ENCODE measurements at regions not wholly inside any gene's neighbourhood (a gene's known extent, or its start where the extent isn't known, plus 50 kb on each side); places are given as distances from the start of the nearest gene placed in this dataset.

DNA sequence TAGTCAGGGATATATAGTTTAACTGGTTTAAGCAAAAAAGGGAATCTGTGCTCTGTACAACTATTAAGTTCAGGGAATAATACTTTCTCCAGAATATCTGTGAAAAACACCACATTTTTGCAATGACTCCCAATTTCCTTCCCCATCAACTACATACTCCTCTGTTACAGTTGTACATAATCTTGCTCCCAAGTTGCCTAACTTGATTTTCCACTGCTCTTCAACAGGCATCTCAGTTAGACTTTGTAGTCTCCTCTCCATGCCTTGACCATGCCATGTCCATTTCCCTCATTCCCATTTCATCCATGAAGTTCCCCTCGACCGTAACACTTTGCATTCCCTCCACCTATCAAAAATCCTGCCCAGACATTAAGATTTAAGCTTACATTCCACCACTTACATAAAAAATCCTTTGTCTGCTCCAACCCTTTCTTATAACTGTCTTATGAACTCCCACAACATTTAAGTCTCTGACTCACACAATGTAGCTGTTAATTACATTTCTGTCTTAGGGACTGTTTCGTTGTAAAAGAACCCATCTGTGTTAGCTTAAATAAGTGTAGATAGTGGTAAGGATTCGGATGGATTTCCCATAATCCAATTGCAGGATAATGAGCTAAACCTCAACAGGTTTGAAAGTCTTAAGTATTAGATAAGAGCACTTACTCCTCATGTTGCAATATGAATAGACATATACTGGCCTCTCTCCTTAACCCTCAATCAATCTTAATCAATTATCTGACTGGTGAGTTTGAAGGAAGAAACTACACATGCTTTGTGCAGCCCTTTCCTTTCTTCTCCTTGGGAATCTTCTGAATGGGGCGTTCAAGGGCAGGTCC, 156.5 kb downstream of the PAWR start:
- Mint-ChIP-seq H3K4me1 (peaks cover 32% of the 10 kb centered on the region), H3K27me3 (ENCODE audit: low read depth) (no peaks in the 10 kb centered on the region), H3K4me3 (no peak overlapping the region), H3K36me3 (peaks cover 25% of the 10 kb centered on the region), H3K9me3 (peaks cover 11% of the 10 kb centered on the region), H3K27ac (peak overlapping the region; percentile 3; the same call in 1 of the 2 replicates)
- DNase-seq (ENCODE audit: low spot score) = no peak
- TF ChIP-seq, protein P1, sequence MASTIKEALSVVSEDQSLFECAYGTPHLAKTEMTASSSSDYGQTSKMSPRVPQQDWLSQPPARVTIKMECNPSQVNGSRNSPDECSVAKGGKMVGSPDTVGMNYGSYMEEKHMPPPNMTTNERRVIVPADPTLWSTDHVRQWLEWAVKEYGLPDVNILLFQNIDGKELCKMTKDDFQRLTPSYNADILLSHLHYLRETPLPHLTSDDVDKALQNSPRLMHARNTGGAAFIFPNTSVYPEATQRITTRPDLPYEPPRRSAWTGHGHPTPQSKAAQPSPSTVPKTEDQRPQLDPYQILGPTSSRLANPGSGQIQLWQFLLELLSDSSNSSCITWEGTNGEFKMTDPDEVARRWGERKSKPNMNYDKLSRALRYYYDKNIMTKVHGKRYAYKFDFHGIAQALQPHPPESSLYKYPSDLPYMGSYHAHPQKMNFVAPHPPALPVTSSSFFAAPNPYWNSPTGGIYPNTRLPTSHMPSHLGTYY (CRISPR knock-in tag; IDR thresholded peaks at IDR 0.05) = no peak
- CTCF ChIA-PET = no interaction called here
- POLR2A ChIA-PET = no interaction called here
- ATAC-seq = no peak

DNA sequence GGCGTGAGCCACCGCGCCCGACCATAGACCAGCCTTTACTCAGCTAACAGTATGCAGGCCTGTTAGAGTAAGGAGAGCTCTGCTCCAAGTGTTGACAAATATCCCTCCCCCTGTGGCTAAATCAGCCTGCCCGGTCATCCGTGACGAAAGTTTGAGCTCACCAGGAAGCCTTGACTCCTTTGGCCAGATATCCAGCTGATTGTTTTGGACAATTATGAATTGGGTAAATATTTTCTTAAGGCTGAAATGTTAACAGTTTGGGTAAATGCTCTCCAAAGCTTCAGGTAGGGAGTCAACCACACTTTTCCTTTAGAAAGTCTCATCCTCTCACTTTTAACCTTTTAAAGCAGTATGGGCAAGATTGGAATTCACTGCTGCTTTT, 157.9 kb downstream of the PAWR start:
- TF ChIP-seq TEAD4 (CRISPR knock-in tag; IDR thresholded peaks at IDR 0.05) = no peak
- TF ChIP-seq, protein P2, sequence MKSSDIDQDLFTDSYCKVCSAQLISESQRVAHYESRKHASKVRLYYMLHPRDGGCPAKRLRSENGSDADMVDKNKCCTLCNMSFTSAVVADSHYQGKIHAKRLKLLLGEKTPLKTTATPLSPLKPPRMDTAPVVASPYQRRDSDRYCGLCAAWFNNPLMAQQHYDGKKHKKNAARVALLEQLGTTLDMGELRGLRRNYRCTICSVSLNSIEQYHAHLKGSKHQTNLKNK (CRISPR knock-in tag; IDR thresholded peaks at IDR 0.05) = no peak
- no peak for TF ChIP-seq SMAD4 (CRISPR knock-in tag; IDR thresholded peaks at IDR 0.05)
- no peak for TF ChIP-seq MYBL2 (CRISPR knock-in tag; IDR thresholded peaks at IDR 0.05)
- TF ChIP-seq JAZF1 (CRISPR knock-in tag; IDR thresholded peaks at IDR 0.05) = no peak
- no peak for TF ChIP-seq GRHL2 (CRISPR knock-in tag; IDR thresholded peaks at IDR 0.05; ENCODE audit: insufficient replicate concordance, severe bottlenecking)
- no peak for TF ChIP-seq RORB (CRISPR knock-in tag; IDR thresholded peaks at IDR 0.05)
- Mint-ChIP-seq H3K27me3 (ENCODE audit: low read depth) (no peaks in the 10 kb centered on the region), H3K4me1 (peaks cover 22% of the 10 kb centered on the region), H3K36me3 (peaks cover 15% of the 10 kb centered on the region), H3K4me3 (no peak overlapping the region), H3K9me3 (peaks cover 9% of the 10 kb centered on the region; the same call in 1 of the 2 replicates), H3K27ac (peak overlapping the region; percentile 22; the same call in 1 of the 2 replicates)
- peak; percentile 86 for ATAC-seq
- CTCF ChIA-PET = interaction anchor here (0.6 to 1.3 kb wide), 2 partner anchors 21 to 161 kb away, joined by 5 to 7 read pairs; no protein-coding TSS in a partner anchor
- no peak for DNase-seq (ENCODE audit: low spot score)
- POLR2A ChIA-PET = interaction anchor here (0.6 kb wide), 1 partner anchor 268 kb away, joined by 5 read pairs; no protein-coding TSS in a partner anchor

DNA sequence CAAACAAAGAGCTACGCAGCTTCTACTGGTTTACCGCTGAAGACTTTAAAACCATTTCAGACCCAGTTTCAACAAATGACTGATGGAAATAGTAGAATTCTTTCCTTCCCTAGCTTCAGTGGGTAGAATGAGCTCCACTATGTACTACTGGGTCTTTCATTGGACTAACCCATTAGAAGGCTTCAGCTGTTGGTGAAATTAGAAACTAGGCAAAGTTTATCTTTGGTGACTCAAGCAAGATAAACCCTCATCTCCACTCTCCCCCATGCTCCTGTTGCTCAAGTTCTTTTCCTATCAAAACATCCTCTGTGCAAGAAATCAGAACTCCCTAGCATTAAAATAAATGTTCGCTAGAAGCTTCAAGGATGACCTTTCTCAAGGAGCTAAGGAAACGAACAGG, 159.2 kb downstream of the PAWR start:
- no peak overlapping the region for H3K4me3 Mint-ChIP-seq
- ATAC-seq (no peak), DNase-seq (ENCODE audit: low spot score) (no peak)
- H3K36me3 Mint-ChIP-seq = peaks cover 10% of the 10 kb centered on the region; the same call in 1 of the 2 replicates
- ChIA-PET POLR2A (no interaction called here), CTCF (interaction anchor here (1.2 kb wide), 1 partner anchor 20 kb away, joined by 4 read pairs; no protein-coding TSS in a partner anchor)
- H3K4me1 Mint-ChIP-seq = peaks cover 19% of the 10 kb centered on the region
- H3K27me3 Mint-ChIP-seq (ENCODE audit: low read depth) = no peaks in the 10 kb centered on the region
- no peak for TF ChIP-seq ZNF232 (CRISPR knock-in tag; IDR thresholded peaks at IDR 0.05)
- TF ChIP-seq SP1 (CRISPR knock-in tag; conservative IDR thresholded peaks at IDR 0.05) = no peak
- TF ChIP-seq GTF2I (CRISPR knock-in tag; conservative IDR thresholded peaks at IDR 0.05) = no peak
- TF ChIP-seq, protein P3, sequence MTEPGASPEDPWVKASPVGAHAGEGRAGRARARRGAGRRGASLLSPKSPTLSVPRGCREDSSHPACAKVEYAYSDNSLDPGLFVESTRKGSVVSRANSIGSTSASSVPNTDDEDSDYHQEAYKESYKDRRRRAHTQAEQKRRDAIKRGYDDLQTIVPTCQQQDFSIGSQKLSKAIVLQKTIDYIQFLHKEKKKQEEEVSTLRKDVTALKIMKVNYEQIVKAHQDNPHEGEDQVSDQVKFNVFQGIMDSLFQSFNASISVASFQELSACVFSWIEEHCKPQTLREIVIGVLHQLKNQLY (CRISPR knock-in tag; IDR thresholded peaks at IDR 0.05) = no peak
- TF ChIP-seq, protein P4, sequence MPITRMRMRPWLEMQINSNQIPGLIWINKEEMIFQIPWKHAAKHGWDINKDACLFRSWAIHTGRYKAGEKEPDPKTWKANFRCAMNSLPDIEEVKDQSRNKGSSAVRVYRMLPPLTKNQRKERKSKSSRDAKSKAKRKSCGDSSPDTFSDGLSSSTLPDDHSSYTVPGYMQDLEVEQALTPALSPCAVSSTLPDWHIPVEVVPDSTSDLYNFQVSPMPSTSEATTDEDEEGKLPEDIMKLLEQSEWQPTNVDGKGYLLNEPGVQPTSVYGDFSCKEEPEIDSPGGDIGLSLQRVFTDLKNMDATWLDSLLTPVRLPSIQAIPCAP (CRISPR knock-in tag; IDR thresholded peaks at IDR 0.05) = no peak
- no peak for TF ChIP-seq ESRRA (CRISPR knock-in tag; IDR thresholded peaks at IDR 0.05; ENCODE audit: borderline replicate concordance)
- no peak for TF ChIP-seq EMX1 (CRISPR knock-in tag; IDR thresholded peaks at IDR 0.05)
- TF ChIP-seq MYBL2 (CRISPR knock-in tag; IDR thresholded peaks at IDR 0.05) = no peak
- H3K27ac Mint-ChIP-seq = no peak overlapping the region
- H3K9me3 Mint-ChIP-seq = peaks cover 9% of the 10 kb centered on the region; the same call in 1 of the 2 replicates

DNA sequence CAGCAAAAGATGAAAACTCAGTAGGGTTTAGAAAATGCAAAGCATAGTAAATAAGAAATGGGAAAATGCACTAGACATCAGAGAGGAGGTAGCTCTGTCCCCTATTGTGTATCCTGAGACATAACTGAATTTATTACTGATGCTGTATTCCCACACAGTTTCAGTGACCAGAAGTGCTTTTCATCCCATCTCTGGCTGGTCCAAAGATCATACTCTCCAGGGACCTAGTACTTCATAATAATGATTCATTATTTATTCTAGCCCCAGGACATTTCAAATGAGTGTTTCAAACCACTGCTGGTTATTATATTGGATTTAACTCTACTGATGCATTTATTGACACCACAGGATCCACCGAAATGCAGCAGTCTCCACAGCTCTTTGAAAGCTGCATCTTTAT, 163.3 kb downstream of the PAWR start:
- H3K36me3 Mint-ChIP-seq = no peaks in the 10 kb centered on the region
- DNase-seq (ENCODE audit: low spot score) (no peak), ATAC-seq (no peak)
- no peak overlapping the region for H3K27ac Mint-ChIP-seq
- ChIA-PET POLR2A (no interaction called here), CTCF (no interaction called here)
- H3K4me3 Mint-ChIP-seq = no peak overlapping the region
- H3K27me3 Mint-ChIP-seq (ENCODE audit: low read depth) = no peaks in the 10 kb centered on the region; the same call in 1 of the 2 replicates
- H3K4me1 Mint-ChIP-seq = peaks cover 22% of the 10 kb centered on the region
- H3K9me3 Mint-ChIP-seq = peaks cover 13% of the 10 kb centered on the region
- TF ChIP-seq NR2C2 (CRISPR knock-in tag; IDR thresholded peaks at IDR 0.05) = no peak
